SK-N-SH (cell line): ENCODE measurements at regions not wholly inside any gene's neighbourhood (a gene's known extent, or its start where the extent isn't known, plus 50 kb on each side); places are given as distances from the start of the nearest gene placed in this dataset.

ENCODE experiments used
- CTCF ChIA-PET: fragments of 300-600, 350-600 bp; formaldehyde crosslinking; extraction: SDS; loops from one replicate; lab custom pipeline; 2021; lab: Yijun Ruan, JAX
- POLR2A ChIA-PET: fragments of 350-600 bp; sonication (Branson Sonifier 250); formaldehyde crosslinking; extraction: SDS; loops from one replicate; lab custom pipeline; 2020; ENCODE audit warnings: antibody characterized with exemption, inconsistent platforms; lab: Yijun Ruan, JAX
- DNase-seq: peaks from one replicate; pipeline ENCODE4 v3.0.0; 2012
- H2AFZ ChIP-seq: fragments of 200-600 bp; sonication (generic); 2 replicates; pipeline ENCODE4 v1.8.1; 2016; ENCODE audit warnings: antibody characterized with exemption, mild to moderate bottlenecking, low read depth
- H3F3A ChIP-seq: fragments of 200-600 bp; sonication (generic); replicated peaks from 2 replicates; pipeline ENCODE3; 2016; ENCODE audit warnings: antibody characterized with exemption, mild to moderate bottlenecking; ENCODE audit not compliant: insufficient read depth
- H3K27ac ChIP-seq, 2 experiments: fragments of 200-500 bp in 1 of 2; fragments of 200-600 bp in 1 of 2; sonication (Bioruptor generic) in 1 of 2; sonication (generic), shearing (Covaris generic) in 1 of 2; 2 replicates each; pipeline versions ENCODE4 v1.5.1 to v1.6.1; 2014 to 2016; ENCODE audit warnings: low read depth in 2 of 2, inconsistent platforms in 1 of 2, low read length in 1 of 2, mild to moderate bottlenecking in 1 of 2, mixed read lengths in 1 of 2
- H3K27me3 ChIP-seq: fragments of 200-600 bp; sonication (generic), shearing (Covaris generic); 2 replicates; pipeline ENCODE4 v1.6.1; 2016; ENCODE audit warnings: mixed run types; ENCODE audit not compliant: insufficient read depth
- H3K36me3 ChIP-seq, 2 experiments: fragments of 200-500 bp in 1 of 2; fragments of 200-600 bp in 1 of 2; sonication (Bioruptor generic) in 1 of 2; sonication (generic) in 1 of 2; replicated peaks in 1 of 2; 2 replicates each; pipeline versions ENCODE3 to v1.5.1; 2014 to 2016; ENCODE audit warnings: low read length in 1 of 2, mild to moderate bottlenecking in 1 of 2; ENCODE audit not compliant: insufficient read depth in 2 of 2, control insufficient read depth in 1 of 2
- H3K4me1 ChIP-seq, 2 experiments: fragments of 200-500 bp in 1 of 2; fragments of 200-600 bp in 1 of 2; sonication (Bioruptor generic) in 1 of 2; sonication (generic), shearing (Covaris generic) in 1 of 2; 2 replicates each; pipeline versions ENCODE4 v1.5.1 to v1.6.1; 2014 to 2016; ENCODE audit warnings: low read depth in 1 of 2, low read length in 1 of 2, mixed run types in 1 of 2; ENCODE audit not compliant: insufficient read depth in 2 of 2, control insufficient read depth in 1 of 2
- H3K4me2 ChIP-seq: fragments of 200-600 bp; sonication (generic), shearing (Covaris generic); 2 replicates; pipeline ENCODE4 v1.6.1; 2017; ENCODE audit warnings: mixed run types
- H3K4me3 ChIP-seq, 2 experiments: fragments of 200-500 bp in 1 of 2; fragments of 200-600 bp in 1 of 2; sonication (Bioruptor generic) in 1 of 2; sonication (generic), shearing (Covaris generic) in 1 of 2; 2 replicates each; pipeline versions ENCODE4 v1.5.1 to v1.8.1; 2014 to 2016; ENCODE audit warnings: low read depth in 2 of 2, inconsistent platforms in 1 of 2, low read length in 1 of 2, mild to moderate bottlenecking in 1 of 2, mixed read lengths in 1 of 2, moderate library complexity in 1 of 2
- H3K79me2 ChIP-seq: fragments of 200-600 bp; sonication (generic); 2 replicates; pipeline ENCODE4 v1.8.1; 2017; ENCODE audit warnings: mild to moderate bottlenecking; ENCODE audit not compliant: insufficient read depth
- H3K9ac ChIP-seq: fragments of 200-600 bp; sonication (generic); 2 replicates; pipeline ENCODE4 v1.6.1; 2017; ENCODE audit warnings: mixed run types
- H3K9me2 ChIP-seq: fragments of 200-600 bp; sonication (generic); 2 replicates; pipeline ENCODE4 v1.6.1; 2017; ENCODE audit warnings: mixed run types
- H3K9me3 ChIP-seq: fragments of 200-600 bp; sonication (generic); 2 replicates; pipeline ENCODE4 v1.6.1; 2017; ENCODE audit warnings: mixed run types, mild to moderate bottlenecking, moderate library complexity
- H4K20me1 ChIP-seq: fragments of 200-600 bp; sonication (generic); 2 replicates; pipeline ENCODE4 v1.6.1; 2017; ENCODE audit warnings: mild to moderate bottlenecking, mixed run types; ENCODE audit not compliant: insufficient read depth
- CHD2 ChIP-seq: fragments of 150-350 bp; IDR thresholded peaks from 2 replicates; pipeline ENCODE4 v1.6.1; 2018; ENCODE audit warnings: low read length; ENCODE audit not compliant: partially characterized antibody
- FOXJ3 ChIP-seq: sonication (generic); formaldehyde crosslinking; IDR thresholded peaks from 2 replicates; pipeline ENCODE4 v1.5.1; 2020; ENCODE audit warnings: mild to moderate bottlenecking, missing genetic modification reagents
- FOXM1 ChIP-seq: IDR thresholded peaks from 2 replicates; pipeline ENCODE4 v1.4.0; 2012; ENCODE audit warnings: low read depth, mild to moderate bottlenecking
- GATA2 ChIP-seq: sonication (generic); formaldehyde crosslinking; IDR thresholded peaks from 2 replicates; pipeline ENCODE4 v1.5.0; 2020; ENCODE audit warnings: mild to moderate bottlenecking, missing genetic modification reagents
- NFIC ChIP-seq: IDR thresholded peaks from 2 replicates; pipeline ENCODE4 v1.4.0; 2012; ENCODE audit warnings: borderline replicate concordance
- POLR2AphosphoS5 ChIP-seq: IDR thresholded peaks from 2 replicates; pipeline ENCODE4 v1.6.1; 2012; ENCODE audit warnings: low read depth, low read length
- RFX5 ChIP-seq: IDR thresholded peaks from 2 replicates; pipeline ENCODE4 v1.6.1; 2012; ENCODE audit warnings: mild to moderate bottlenecking, improper control_type of control experiment, low read length
- SIN3A ChIP-seq: IDR thresholded peaks from 2 replicates; pipeline ENCODE4 v1.6.1; 2012; ENCODE audit warnings: low read depth, mild to moderate bottlenecking, low read length, moderate library complexity, borderline replicate concordance
- SMC3 ChIP-seq: IDR thresholded peaks from 2 replicates; pipeline ENCODE4 v1.6.1; 2012; ENCODE audit warnings: low read depth, low read length, improper control_type of control experiment
- TEAD4 ChIP-seq: IDR thresholded peaks from 2 replicates; pipeline ENCODE4 v1.4.0; 2012; ENCODE audit warnings: mild to moderate bottlenecking, borderline replicate concordance; ENCODE audit not compliant: insufficient read depth
- WGBS: methylation state at CpG from one replicate; pipeline ENCODE4 v1.1.6; 2017; ENCODE audit warnings: low lambda C conversion rate; 5-methylcytosine and 5-hydroxymethylcytosine counted together
- TF ChIP-seq, protein P1 (sequence below): fragments of 200-600 bp; sonication (generic); IDR thresholded peaks from 2 replicates; pipeline ENCODE4 v1.6.1; 2017; ENCODE audit warnings: antibody characterized with exemption, mild to moderate bottlenecking, moderate library complexity
- TF ChIP-seq, protein P2 (sequence below): IDR thresholded peaks from 2 replicates; pipeline ENCODE4 v1.4.0; 2012; ENCODE audit warnings: low read depth, borderline replicate concordance
- TF ChIP-seq, protein P3 (sequence below): IDR thresholded peaks from 2 replicates; pipeline ENCODE4 v1.6.1; 2012; ENCODE audit warnings: mild to moderate bottlenecking, low read depth, low read length, moderate library complexity

DNA sequence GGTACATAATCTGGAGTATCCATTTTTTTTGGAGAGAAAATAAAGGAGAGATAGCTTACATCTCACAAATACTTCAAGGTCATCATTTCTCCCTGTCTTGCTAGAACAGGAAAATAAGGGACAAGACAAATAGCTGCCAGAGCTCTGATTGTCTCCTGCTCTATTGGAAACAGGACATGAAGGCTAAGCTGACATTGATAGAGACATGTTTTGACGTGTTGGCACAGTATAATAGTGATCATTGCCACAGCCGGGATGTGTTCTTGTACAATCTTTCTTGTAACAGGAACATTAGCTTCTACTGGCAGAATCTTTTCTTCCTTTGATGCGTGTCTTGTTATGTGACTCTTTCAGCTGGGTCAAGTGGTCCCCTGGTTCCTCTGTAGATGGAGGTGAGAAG lies 279.3 kb upstream of the MTPN start:
- peaks cover 11% of the 10 kb centered on the region; the same call in 1 of the 2 replicates for H3K9me3 ChIP-seq
- H3K27me3 ChIP-seq, result no peaks in the 10 kb centered on the region
- POLR2A ChIA-PET, result no interaction called here
- no peak overlapping the region for H3K4me2 ChIP-seq
- no peaks in the 10 kb centered on the region for H3K4me1 ChIP-seq
- H3F3A ChIP-seq, result no peaks in the 10 kb centered on the region
- H3K27ac ChIP-seq, result no peak overlapping the region
- no peaks in the 10 kb centered on the region for H3K79me2 ChIP-seq
- no peak overlapping the region for H2AFZ ChIP-seq
- H3K36me3 ChIP-seq, result no peaks in the 10 kb centered on the region
- no peak overlapping the region for H3K4me3 ChIP-seq
- WGBS, result 34% methylated on average over 3 of the region's 3 CpGs
- H4K20me1 ChIP-seq, result no peaks in the 10 kb centered on the region
- DNase-seq, result no peak
- TF ChIP-seq CHD2 (no peak), NFIC (no peak), POLR2AphosphoS5 (no peak), GATA2 (CRISPR knock-in tag) (no peak), SMC3 (no peak), FOXM1 (no peak), FOXJ3 (CRISPR knock-in tag) (no peak), RFX5 (no peak), SIN3A (no peak), TEAD4 (no peak)
- TF ChIP-seq, protein P1, sequence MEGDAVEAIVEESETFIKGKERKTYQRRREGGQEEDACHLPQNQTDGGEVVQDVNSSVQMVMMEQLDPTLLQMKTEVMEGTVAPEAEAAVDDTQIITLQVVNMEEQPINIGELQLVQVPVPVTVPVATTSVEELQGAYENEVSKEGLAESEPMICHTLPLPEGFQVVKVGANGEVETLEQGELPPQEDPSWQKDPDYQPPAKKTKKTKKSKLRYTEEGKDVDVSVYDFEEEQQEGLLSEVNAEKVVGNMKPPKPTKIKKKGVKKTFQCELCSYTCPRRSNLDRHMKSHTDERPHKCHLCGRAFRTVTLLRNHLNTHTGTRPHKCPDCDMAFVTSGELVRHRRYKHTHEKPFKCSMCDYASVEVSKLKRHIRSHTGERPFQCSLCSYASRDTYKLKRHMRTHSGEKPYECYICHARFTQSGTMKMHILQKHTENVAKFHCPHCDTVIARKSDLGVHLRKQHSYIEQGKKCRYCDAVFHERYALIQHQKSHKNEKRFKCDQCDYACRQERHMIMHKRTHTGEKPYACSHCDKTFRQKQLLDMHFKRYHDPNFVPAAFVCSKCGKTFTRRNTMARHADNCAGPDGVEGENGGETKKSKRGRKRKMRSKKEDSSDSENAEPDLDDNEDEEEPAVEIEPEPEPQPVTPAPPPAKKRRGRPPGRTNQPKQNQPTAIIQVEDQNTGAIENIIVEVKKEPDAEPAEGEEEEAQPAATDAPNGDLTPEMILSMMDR, result no peak
- TF ChIP-seq, protein P2, sequence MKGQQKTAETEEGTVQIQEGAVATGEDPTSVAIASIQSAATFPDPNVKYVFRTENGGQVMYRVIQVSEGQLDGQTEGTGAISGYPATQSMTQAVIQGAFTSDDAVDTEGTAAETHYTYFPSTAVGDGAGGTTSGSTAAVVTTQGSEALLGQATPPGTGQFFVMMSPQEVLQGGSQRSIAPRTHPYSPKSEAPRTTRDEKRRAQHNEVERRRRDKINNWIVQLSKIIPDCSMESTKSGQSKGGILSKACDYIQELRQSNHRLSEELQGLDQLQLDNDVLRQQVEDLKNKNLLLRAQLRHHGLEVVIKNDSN, result no peak
- TF ChIP-seq, protein P3, sequence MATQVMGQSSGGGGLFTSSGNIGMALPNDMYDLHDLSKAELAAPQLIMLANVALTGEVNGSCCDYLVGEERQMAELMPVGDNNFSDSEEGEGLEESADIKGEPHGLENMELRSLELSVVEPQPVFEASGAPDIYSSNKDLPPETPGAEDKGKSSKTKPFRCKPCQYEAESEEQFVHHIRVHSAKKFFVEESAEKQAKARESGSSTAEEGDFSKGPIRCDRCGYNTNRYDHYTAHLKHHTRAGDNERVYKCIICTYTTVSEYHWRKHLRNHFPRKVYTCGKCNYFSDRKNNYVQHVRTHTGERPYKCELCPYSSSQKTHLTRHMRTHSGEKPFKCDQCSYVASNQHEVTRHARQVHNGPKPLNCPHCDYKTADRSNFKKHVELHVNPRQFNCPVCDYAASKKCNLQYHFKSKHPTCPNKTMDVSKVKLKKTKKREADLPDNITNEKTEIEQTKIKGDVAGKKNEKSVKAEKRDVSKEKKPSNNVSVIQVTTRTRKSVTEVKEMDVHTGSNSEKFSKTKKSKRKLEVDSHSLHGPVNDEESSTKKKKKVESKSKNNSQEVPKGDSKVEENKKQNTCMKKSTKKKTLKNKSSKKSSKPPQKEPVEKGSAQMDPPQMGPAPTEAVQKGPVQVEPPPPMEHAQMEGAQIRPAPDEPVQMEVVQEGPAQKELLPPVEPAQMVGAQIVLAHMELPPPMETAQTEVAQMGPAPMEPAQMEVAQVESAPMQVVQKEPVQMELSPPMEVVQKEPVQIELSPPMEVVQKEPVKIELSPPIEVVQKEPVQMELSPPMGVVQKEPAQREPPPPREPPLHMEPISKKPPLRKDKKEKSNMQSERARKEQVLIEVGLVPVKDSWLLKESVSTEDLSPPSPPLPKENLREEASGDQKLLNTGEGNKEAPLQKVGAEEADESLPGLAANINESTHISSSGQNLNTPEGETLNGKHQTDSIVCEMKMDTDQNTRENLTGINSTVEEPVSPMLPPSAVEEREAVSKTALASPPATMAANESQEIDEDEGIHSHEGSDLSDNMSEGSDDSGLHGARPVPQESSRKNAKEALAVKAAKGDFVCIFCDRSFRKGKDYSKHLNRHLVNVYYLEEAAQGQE, result no peak
- CTCF ChIA-PET, result interaction anchor here (1.2 to 1.7 kb wide), 3 partner anchors 11 to 27 kb away, joined by 3 to 4 read pairs (median 4); no protein-coding TSS in a partner anchor
- no peak overlapping the region for H3K9ac ChIP-seq
- H3K9me2 ChIP-seq, result no peaks in the 10 kb centered on the region
